ENCODE measurements at regions not wholly inside any gene's neighbourhood (a gene's known extent, or its start where the extent isn't known, plus 50 kb on each side); places are given as distances from the start of the nearest gene placed in this dataset.

GRCh38 chr9:109599711-109600110, 101.6 kb upstream of the PTPN3 start:
- no peak for TF ChIP-seq POLR2A (IDR thresholded peaks at IDR 0.05)
- TF ChIP-seq CTCF (IDR thresholded peaks at IDR 0.05): no peak
